Left ventricle myocardium inferior (tissue), 1 donor: ENCODE measurements at regions not wholly inside any gene's neighbourhood (a gene's known extent, or its start where the extent isn't known, plus 50 kb on each side); places are given as distances from the start of the nearest gene placed in this dataset.

Experiments
- DNase-seq: peaks from one replicate; pipeline ENCODE4 v3.0.0-alpha.2; 2020
- H3K27ac ChIP-seq: fragments of 200-600 bp; replicated peaks from 2 replicates; pipeline ENCODE4 v1.8.0; 2021
- H3K27me3 ChIP-seq: fragments of 200-600 bp; 2 replicates; pipeline ENCODE4 v1.8.0; 2021; ENCODE audit warnings: low read depth
- H3K36me3 ChIP-seq: fragments of 200-600 bp; 2 replicates; pipeline ENCODE4 v1.8.0; 2021
- H3K4me1 ChIP-seq: fragments of 200-600 bp; 2 replicates; pipeline ENCODE4 v1.8.0; 2021
- H3K4me3 ChIP-seq: fragments of 200-600 bp; 2 replicates; pipeline ENCODE4 v1.8.0; 2021; ENCODE audit warnings: mild to moderate bottlenecking, moderate library complexity
- H3K9me3 ChIP-seq: fragments of 200-600 bp; replicated peaks from 2 replicates; pipeline ENCODE4 v1.8.0; 2021
- intact Hi-C: fragments of 100-400 bp; cut with micrococcal nuclease; formaldehyde crosslinking; loops from one replicate; pipeline ENCODE4 v1.11.0; 2022
- TF ChIP-seq, protein P1 (sequence below): fragments of 200-600 bp; IDR thresholded peaks from 2 replicates; pipeline ENCODE4 v1.8.0; 2021; ENCODE audit warnings: antibody characterized with exemption, mild to moderate bottlenecking, borderline replicate concordance
- donor health status: DM: no; HTN: yes; CAD: no; lungs with severe emphysema.

GRCh38 chr22:48805516-48805915 is 1022.2 kb downstream of the BRD1 start:
- Histone ChIP-seq H3K36me3 (no peaks in the 10 kb centered on the region), H3K27me3 (peaks cover 41% of the 10 kb centered on the region), H3K4me1 (no peaks in the 10 kb centered on the region), H3K9me3 (no peaks in the 10 kb centered on the region), H3K27ac (no peak overlapping the region), H3K4me3 (no peak overlapping the region)
- intact Hi-C loops = no loop called here
- TF ChIP-seq, protein P1, sequence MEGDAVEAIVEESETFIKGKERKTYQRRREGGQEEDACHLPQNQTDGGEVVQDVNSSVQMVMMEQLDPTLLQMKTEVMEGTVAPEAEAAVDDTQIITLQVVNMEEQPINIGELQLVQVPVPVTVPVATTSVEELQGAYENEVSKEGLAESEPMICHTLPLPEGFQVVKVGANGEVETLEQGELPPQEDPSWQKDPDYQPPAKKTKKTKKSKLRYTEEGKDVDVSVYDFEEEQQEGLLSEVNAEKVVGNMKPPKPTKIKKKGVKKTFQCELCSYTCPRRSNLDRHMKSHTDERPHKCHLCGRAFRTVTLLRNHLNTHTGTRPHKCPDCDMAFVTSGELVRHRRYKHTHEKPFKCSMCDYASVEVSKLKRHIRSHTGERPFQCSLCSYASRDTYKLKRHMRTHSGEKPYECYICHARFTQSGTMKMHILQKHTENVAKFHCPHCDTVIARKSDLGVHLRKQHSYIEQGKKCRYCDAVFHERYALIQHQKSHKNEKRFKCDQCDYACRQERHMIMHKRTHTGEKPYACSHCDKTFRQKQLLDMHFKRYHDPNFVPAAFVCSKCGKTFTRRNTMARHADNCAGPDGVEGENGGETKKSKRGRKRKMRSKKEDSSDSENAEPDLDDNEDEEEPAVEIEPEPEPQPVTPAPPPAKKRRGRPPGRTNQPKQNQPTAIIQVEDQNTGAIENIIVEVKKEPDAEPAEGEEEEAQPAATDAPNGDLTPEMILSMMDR = no peak
- DNase-seq = no peak

- TF ChIP-seq, protein P1 = no peak
- H3K9me3 ChIP-seq = no peaks in the 10 kb centered on the region
- H3K36me3 ChIP-seq = no peaks in the 10 kb centered on the region
- peaks cover 46% of the 10 kb centered on the region for H3K27me3 ChIP-seq
- H3K4me3 ChIP-seq = no peak overlapping the region
- intact Hi-C loops = no loop called here
- no peaks in the 10 kb centered on the region for H3K4me1 ChIP-seq
- H3K27ac ChIP-seq = no peak overlapping the region
- DNase-seq = no peak
These were observed 1022.8 kb downstream of the BRD1 start for GRCh38 chr22:48804811-48805301.

- Histone ChIP-seq H3K4me1 (no peaks in the 10 kb centered on the region), H3K36me3 (no peaks in the 10 kb centered on the region), H3K27ac (no peak overlapping the region), H3K4me3 (no peak overlapping the region), H3K27me3 (peaks cover 50% of the 10 kb centered on the region), H3K9me3 (no peaks in the 10 kb centered on the region)
- no peak for DNase-seq
- TF ChIP-seq, protein P1 = no peak
- intact Hi-C loops = no loop called here
These were observed 1023.5 kb downstream of the BRD1 start for GRCh38 chr22:48803948-48804810.

DNA sequence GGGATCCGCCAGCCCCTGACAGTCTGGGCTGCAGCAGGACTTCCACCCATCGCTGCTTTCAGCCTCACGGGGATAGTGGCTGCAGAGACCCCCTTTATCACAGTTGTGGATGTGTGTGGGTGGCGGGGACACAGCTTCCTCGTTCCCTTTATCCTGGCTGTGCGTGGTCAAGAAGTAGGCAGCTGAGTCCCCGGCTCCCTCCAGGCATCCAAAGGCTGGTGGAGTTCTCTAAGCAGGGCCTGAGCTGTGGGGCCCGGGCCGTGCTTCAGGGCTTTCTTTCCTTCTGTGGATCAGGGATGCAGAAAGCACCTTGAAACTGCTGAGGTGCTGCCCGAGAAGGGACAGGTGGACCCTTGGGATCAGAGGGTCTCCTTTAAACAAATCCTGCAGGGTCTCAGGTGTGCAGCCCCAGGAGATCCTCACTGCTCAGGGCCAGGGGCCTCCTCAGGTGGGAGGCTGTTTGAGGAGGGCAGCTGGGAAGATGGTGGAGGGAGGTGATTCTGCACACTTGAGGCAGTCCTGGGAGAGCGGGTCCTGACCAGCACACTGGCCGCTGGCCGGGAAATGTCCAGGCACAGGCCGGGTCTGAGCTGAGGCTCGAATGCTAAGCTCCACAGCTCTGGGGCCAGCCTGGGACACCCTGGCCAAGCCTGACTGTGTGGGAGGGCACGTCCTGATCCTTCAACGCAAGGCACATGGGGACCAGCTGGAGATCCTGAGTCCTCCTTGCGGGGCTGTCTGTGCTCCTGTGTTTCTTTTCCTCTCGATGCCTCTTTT is 1024.3 kb downstream of the BRD1 start:
- Histone ChIP-seq H3K36me3 (no peaks in the 10 kb centered on the region), H3K4me3 (no peak overlapping the region), H3K4me1 (no peaks in the 10 kb centered on the region), H3K27me3 (peaks cover 58% of the 10 kb centered on the region), H3K9me3 (no peaks in the 10 kb centered on the region), H3K27ac (no peak overlapping the region)
- TF ChIP-seq, protein P1 = no peak
- DNase-seq = no peak
- intact Hi-C loops = no loop called here

DNA sequence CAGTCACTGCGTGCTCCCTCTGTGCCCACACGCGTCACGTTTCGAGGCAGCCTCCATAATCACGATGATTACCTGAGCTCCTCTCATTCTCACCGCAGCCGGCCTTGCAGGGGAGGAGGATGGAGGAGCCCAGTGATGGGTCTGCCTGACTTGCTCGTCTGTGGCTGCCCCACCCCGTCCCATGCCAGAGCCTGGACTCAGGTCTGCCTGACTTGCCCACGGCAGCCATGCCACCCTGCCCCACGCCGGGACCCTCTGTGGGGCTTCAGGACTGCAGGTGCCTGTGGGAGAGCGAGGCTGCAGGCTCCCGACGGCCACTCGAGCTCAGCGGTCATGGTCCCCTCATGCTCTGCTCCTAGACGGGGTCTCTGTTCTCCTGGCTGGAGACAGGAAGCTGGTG is 1025.1 kb downstream of the BRD1 start:
- intact Hi-C loops = no loop called here
- no peaks in the 10 kb centered on the region for H3K4me1 ChIP-seq
- no peaks in the 10 kb centered on the region for H3K36me3 ChIP-seq
- no peak overlapping the region for H3K27ac ChIP-seq
- H3K27me3 ChIP-seq = peaks cover 59% of the 10 kb centered on the region
- H3K9me3 ChIP-seq = no peaks in the 10 kb centered on the region
- no peak for DNase-seq
- H3K4me3 ChIP-seq = no peak overlapping the region
- TF ChIP-seq, protein P1 = no peak
